ENCODE measurements at regions not wholly inside any gene's neighbourhood (a gene's known extent, or its start where the extent isn't known, plus 50 kb on each side); places are given as distances from the start of the nearest gene placed in this dataset.

DNA sequence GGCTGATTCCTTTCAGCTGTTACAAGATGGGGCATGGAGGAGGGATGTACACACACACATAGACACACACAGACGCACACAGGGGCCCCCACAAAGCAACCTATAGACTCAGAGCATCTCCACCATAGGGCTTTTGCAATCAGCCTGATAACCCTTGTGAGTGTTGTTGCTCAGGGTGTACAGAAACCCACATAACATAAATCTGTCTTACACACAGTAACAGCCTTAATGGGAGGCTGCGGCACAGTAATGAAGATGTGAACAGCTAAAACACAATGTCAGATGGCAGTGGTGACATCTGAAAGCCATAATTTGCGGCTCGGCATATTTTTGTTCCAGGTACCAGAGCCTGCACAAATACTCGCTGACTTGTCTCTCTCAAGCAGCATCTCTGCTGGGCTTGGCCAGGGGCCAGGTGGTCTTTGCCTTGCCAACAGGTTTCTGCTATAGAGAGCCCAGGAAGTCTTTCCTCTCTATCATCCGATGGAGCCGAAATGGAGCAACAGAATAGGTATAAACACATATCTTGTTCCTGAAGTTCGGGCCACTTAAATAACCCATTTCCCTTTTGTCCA lies 357.2 kb upstream of the GATB start:
- H3K4me3 ChIP-seq (ENCODE audit: low read depth, low read length): no peak overlapping the region
- no peak for DNase-seq (ENCODE audit: low read depth)
- no peaks in the 10 kb centered on the region for H3K36me3 ChIP-seq (ENCODE audit: control insufficient read depth, insufficient read depth, low read length)
- H3K27me3 ChIP-seq (ENCODE audit: control insufficient read depth, insufficient read depth, low read length): peaks cover 5% of the 10 kb centered on the region
- ChIA-PET CTCF (no interaction called here), POLR2A (no interaction called here)
- TF ChIP-seq, protein P1, sequence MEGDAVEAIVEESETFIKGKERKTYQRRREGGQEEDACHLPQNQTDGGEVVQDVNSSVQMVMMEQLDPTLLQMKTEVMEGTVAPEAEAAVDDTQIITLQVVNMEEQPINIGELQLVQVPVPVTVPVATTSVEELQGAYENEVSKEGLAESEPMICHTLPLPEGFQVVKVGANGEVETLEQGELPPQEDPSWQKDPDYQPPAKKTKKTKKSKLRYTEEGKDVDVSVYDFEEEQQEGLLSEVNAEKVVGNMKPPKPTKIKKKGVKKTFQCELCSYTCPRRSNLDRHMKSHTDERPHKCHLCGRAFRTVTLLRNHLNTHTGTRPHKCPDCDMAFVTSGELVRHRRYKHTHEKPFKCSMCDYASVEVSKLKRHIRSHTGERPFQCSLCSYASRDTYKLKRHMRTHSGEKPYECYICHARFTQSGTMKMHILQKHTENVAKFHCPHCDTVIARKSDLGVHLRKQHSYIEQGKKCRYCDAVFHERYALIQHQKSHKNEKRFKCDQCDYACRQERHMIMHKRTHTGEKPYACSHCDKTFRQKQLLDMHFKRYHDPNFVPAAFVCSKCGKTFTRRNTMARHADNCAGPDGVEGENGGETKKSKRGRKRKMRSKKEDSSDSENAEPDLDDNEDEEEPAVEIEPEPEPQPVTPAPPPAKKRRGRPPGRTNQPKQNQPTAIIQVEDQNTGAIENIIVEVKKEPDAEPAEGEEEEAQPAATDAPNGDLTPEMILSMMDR (IDR thresholded peaks at IDR 0.05; ENCODE audit: insufficient read depth, low read depth, low read length): no peak

- peaks cover 5% of the 10 kb centered on the region for H3K27me3 ChIP-seq (ENCODE audit: control insufficient read depth, insufficient read depth, low read length)
- TF ChIP-seq, protein P1 (IDR thresholded peaks at IDR 0.05; ENCODE audit: insufficient read depth, low read depth, low read length): no peak
- no peak overlapping the region for H3K4me3 ChIP-seq (ENCODE audit: low read depth, low read length)
- H3K36me3 ChIP-seq (ENCODE audit: control insufficient read depth, insufficient read depth, low read length): no peaks in the 10 kb centered on the region
- no peak for DNase-seq (ENCODE audit: low read depth)
- POLR2A ChIA-PET: no interaction called here
- CTCF ChIA-PET: no interaction called here
These were observed 356.7 kb upstream of the GATB start for GRCh38 chr4:152117520-152117919.

- POLR2A ChIA-PET: no interaction called here
- H3K27me3 ChIP-seq (ENCODE audit: control insufficient read depth, insufficient read depth, low read length): peaks cover 5% of the 10 kb centered on the region
- TF ChIP-seq, protein P1 (IDR thresholded peaks at IDR 0.05; ENCODE audit: insufficient read depth, low read depth, low read length): no peak
- CTCF ChIA-PET: no interaction called here
- no peak for DNase-seq (ENCODE audit: low read depth)
- H3K4me3 ChIP-seq (ENCODE audit: low read depth, low read length): no peak overlapping the region
- H3K36me3 ChIP-seq (ENCODE audit: control insufficient read depth, insufficient read depth, low read length): no peaks in the 10 kb centered on the region
These were observed 356.2 kb upstream of the GATB start for GRCh38 chr4:152117054-152117453.

DNA sequence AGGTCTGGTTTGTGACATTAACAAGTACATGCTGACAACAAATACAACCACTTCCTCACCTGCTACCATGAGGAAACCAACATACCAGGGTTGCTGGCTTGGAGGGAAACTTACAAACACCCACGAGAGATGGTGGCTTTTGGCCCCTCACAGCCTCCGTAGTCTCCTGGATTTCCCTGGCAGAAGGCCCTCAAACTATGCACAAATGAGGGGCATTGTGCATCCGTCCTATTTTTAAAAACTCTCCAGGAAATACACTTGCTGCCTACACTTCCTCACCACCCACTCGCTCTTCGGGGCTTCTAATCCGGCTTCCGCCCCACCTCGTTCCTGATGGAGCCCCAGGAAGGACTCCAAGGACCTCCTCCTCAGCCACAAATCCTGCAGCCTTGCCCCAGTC lies 355.0 kb upstream of the GATB start:
- CTCF ChIA-PET: interaction anchor here (0.5 kb wide), 1 partner anchor 10 kb away, joined by 3 read pairs; no protein-coding TSS in a partner anchor
- POLR2A ChIA-PET: no interaction called here
- Histone ChIP-seq H3K4me3 (ENCODE audit: low read depth, low read length) (no peak overlapping the region), H3K36me3 (ENCODE audit: control insufficient read depth, insufficient read depth, low read length) (no peaks in the 10 kb centered on the region), H3K27me3 (ENCODE audit: control insufficient read depth, insufficient read depth, low read length) (peaks cover 5% of the 10 kb centered on the region)
- TF ChIP-seq, protein P1 (IDR thresholded peaks at IDR 0.05; ENCODE audit: insufficient read depth, low read depth, low read length): no peak
- DNase-seq (ENCODE audit: low read depth): no peak

GRCh38 chr4:152115118-152115517 lies 354.3 kb upstream of the GATB start:
- ChIA-PET POLR2A (no interaction called here), CTCF (no interaction called here)
- TF ChIP-seq, protein P1 (IDR thresholded peaks at IDR 0.05; ENCODE audit: insufficient read depth, low read depth, low read length): no peak
- no peak overlapping the region for H3K4me3 ChIP-seq (ENCODE audit: low read depth, low read length)
- peaks cover 5% of the 10 kb centered on the region for H3K27me3 ChIP-seq (ENCODE audit: control insufficient read depth, insufficient read depth, low read length)
- no peaks in the 10 kb centered on the region for H3K36me3 ChIP-seq (ENCODE audit: control insufficient read depth, insufficient read depth, low read length)
- no peak for DNase-seq (ENCODE audit: low read depth)

Data from BJ (cell line).